Transverse colon (tissue), 4 donors: ENCODE measurements at regions not wholly inside any gene's neighbourhood (a gene's known extent, or its start where the extent isn't known, plus 50 kb on each side); places are given as distances from the start of the nearest gene placed in this dataset.

Experiments
- CTCF ChIP-seq, 5 experiments: fragments of 200-600 bp in 3 of 5; fragments of 450-650 bp in 2 of 5; sonication (generic) in 3 of 5; IDR thresholded peaks; 1 replicate in 2 of 5; 2 replicates in 3 of 5; pipeline ENCODE4 v1.5.1; 2016 to 2017; ENCODE audit warnings: antibody characterized with exemption in 5 of 5, inconsistent platforms in 3 of 5, mild to moderate bottlenecking in 2 of 5, moderate library complexity in 1 of 5
- EP300 ChIP-seq: sonication (generic); formaldehyde crosslinking; IDR thresholded peaks from one replicate; pipeline ENCODE4 v1.6.1; 2017; ENCODE audit warnings: antibody characterized with exemption, low read depth
- POLR2A ChIP-seq: fragments of 450-650 bp; IDR thresholded peaks from one replicate; pipeline ENCODE4 v1.6.1; 2016; ENCODE audit warnings: antibody characterized with exemption, mild to moderate bottlenecking, moderate library complexity
- POLR2AphosphoS5 ChIP-seq, 3 donors: sonication (generic); formaldehyde crosslinking; IDR thresholded peaks; one replicate each; pipeline ENCODE4 v1.6.1; 2016; ENCODE audit warnings: antibody characterized with exemption in 3 of 3

- TF ChIP-seq POLR2A (no peak), CTCF (IDR thresholded peaks at IDR 0.05) (no peak), POLR2AphosphoS5 (IDR thresholded peaks at IDR 0.05) (no peak), EP300 (no peak)
These were observed 1674.9 kb downstream of the REEP3 start for GRCh38 chr10:65196111-65196510.
